ENCODE measurements at regions not wholly inside any gene's neighbourhood (a gene's known extent, or its start where the extent isn't known, plus 50 kb on each side); places are given as distances from the start of the nearest gene placed in this dataset.

DNA sequence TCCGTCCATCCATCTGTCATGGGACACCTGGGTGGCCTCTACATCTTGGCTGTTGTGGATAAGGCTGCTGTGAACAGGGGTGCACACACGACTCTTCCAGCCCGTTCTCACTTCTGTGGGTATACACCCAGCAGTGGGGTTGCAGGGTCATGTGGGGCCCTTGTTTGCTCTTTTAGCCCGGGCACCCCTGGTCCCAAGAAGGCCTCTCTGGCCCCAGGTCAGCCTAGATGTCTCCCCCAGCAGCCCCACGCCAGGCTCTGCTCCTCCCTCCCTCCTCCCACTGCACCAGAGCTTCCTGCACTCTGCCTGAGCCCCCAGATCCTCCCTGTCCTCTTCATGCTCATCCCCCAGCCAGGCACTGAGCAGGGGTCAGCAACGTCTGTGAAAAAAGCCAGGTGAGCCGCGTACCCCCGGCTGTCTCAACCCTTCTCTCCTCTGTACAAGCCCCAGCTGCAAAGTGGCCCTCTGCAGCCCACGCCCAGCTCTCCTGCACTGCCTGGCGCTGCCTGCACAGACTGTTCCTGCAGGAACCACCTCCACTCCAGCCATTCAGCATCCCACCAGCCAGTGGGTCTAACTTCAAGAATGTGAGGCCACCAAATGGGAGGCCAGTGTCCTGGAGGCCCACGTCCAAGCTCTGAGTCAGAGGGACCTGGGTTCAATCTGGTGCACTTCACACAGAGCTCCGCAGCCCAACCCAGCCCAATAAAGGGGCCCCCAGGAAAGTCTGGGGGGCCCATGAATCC, 1508.9 kb downstream of the BRD1 start:
- Histone ChIP-seq H3K4me1 (ENCODE audit: insufficient read depth, low read length) (no peaks in the 10 kb centered on the region), H3K4me2 (ENCODE audit: low read length) (no peak overlapping the region), H3K79me2 (ENCODE audit: low read length) (no peaks in the 10 kb centered on the region), H3K4me3 (ENCODE audit: low read length) (no peak overlapping the region), H3K36me3 (ENCODE audit: low read depth, low read length) (no peaks in the 10 kb centered on the region), H3F3A (ENCODE audit: low read length, unreplicated experiment) (no peaks in the 10 kb centered on the region), H3K27ac (ENCODE audit: low read length) (no peak overlapping the region), H3K9ac (ENCODE audit: low read length) (no peak overlapping the region), H2AFZ (ENCODE audit: low read length) (no peak overlapping the region), H4K20me1 (ENCODE audit: low read length) (no peaks in the 10 kb centered on the region), H3K9me3 (ENCODE audit: low read length) (no peaks in the 10 kb centered on the region), H3K9me2 (replicated peaks; ENCODE audit: low read length) (no peaks in the 10 kb centered on the region), H3K27me3 (ENCODE audit: low read length) (no peaks in the 10 kb centered on the region)
- POLR2A ChIA-PET (ENCODE audit: unreplicated experiment) = no interaction called here
- intact Hi-C loops (cut with micrococcal nuclease) = no loop called here
- DNase-seq (no peak), ATAC-seq (no peak)
- CTCF ChIA-PET = no interaction called here
- TF ChIP-seq EZH2phosphoT487 (IDR thresholded peaks at IDR 0.05; ENCODE audit: borderline replicate concordance, low read length) (no peak), EZH2 (IDR thresholded peaks at IDR 0.05; ENCODE audit: low read length, unreplicated experiment) (no peak)
- TF ChIP-seq, protein P1, sequence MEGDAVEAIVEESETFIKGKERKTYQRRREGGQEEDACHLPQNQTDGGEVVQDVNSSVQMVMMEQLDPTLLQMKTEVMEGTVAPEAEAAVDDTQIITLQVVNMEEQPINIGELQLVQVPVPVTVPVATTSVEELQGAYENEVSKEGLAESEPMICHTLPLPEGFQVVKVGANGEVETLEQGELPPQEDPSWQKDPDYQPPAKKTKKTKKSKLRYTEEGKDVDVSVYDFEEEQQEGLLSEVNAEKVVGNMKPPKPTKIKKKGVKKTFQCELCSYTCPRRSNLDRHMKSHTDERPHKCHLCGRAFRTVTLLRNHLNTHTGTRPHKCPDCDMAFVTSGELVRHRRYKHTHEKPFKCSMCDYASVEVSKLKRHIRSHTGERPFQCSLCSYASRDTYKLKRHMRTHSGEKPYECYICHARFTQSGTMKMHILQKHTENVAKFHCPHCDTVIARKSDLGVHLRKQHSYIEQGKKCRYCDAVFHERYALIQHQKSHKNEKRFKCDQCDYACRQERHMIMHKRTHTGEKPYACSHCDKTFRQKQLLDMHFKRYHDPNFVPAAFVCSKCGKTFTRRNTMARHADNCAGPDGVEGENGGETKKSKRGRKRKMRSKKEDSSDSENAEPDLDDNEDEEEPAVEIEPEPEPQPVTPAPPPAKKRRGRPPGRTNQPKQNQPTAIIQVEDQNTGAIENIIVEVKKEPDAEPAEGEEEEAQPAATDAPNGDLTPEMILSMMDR (conservative IDR thresholded peaks at IDR 0.05; ENCODE audit: low read depth, low read length) = no peak
- no TSS peak for BruUV-seq (replicated peaks)

GRCh38 chr22:48318173-48318572, 1509.5 kb downstream of the BRD1 start:
- Histone ChIP-seq H3K4me1 (ENCODE audit: insufficient read depth, low read length) (no peaks in the 10 kb centered on the region), H3K27ac (ENCODE audit: low read length) (no peak overlapping the region), H3K79me2 (ENCODE audit: low read length) (no peaks in the 10 kb centered on the region), H3K4me3 (ENCODE audit: low read length) (no peak overlapping the region), H3K9ac (ENCODE audit: low read length) (no peak overlapping the region), H3K9me2 (replicated peaks; ENCODE audit: low read length) (no peaks in the 10 kb centered on the region), H4K20me1 (ENCODE audit: low read length) (no peaks in the 10 kb centered on the region), H3F3A (ENCODE audit: low read length, unreplicated experiment) (no peaks in the 10 kb centered on the region), H3K4me2 (ENCODE audit: low read length) (no peak overlapping the region), H3K36me3 (ENCODE audit: low read depth, low read length) (no peaks in the 10 kb centered on the region), H3K27me3 (ENCODE audit: low read length) (no peaks in the 10 kb centered on the region), H2AFZ (ENCODE audit: low read length) (no peak overlapping the region), H3K9me3 (ENCODE audit: low read length) (no peaks in the 10 kb centered on the region)
- BruUV-seq (replicated peaks) = no TSS peak
- ChIA-PET POLR2A (ENCODE audit: unreplicated experiment) (no interaction called here), CTCF (no interaction called here)
- ATAC-seq = no peak
- no peak for TF ChIP-seq EZH2phosphoT487 (IDR thresholded peaks at IDR 0.05; ENCODE audit: borderline replicate concordance, low read length)
- TF ChIP-seq, protein P1 (conservative IDR thresholded peaks at IDR 0.05; ENCODE audit: low read depth, low read length) = no peak
- DNase-seq = no peak
- intact Hi-C loops (cut with micrococcal nuclease) = no loop called here

All from PC-3 (cell line).